Activated naive CD8-positive, alpha-beta T cell treated with anti-CD3 and anti-CD28 coated beads, Interleukin-2, amount 50 U/mL, for 24 hours (primary cell): ENCODE measurements at regions not wholly inside any gene's neighbourhood (a gene's known extent, or its start where the extent isn't known, plus 50 kb on each side); places are given as distances from the start of the nearest gene placed in this dataset.

ENCODE experiments used
- ATAC-seq: fragments of 150-1000 bp; cut with Tn5 transposase; one replicate; pipeline ENCODE4 v1.10.0; 2021
- DNase-seq: peaks from one replicate; pipeline ENCODE4 v3.0.0; 2021
- H3K27ac Mint-ChIP-seq: one replicate; pipeline ENCODE4 v1.8.0; 2021; ENCODE audit warnings: mild to moderate bottlenecking, mixed read lengths
- H3K27me3 Mint-ChIP-seq: one replicate; pipeline ENCODE4 v1.8.0; 2021; ENCODE audit warnings: mixed read lengths
- H3K36me3 Mint-ChIP-seq: one replicate; pipeline ENCODE4 v1.8.0; 2021; ENCODE audit warnings: low read depth, mixed read lengths
- H3K4me1 Mint-ChIP-seq: one replicate; pipeline ENCODE4 v1.8.0; 2021; ENCODE audit warnings: mixed read lengths
- H3K4me3 Mint-ChIP-seq: one replicate; pipeline ENCODE4 v1.8.0; 2021; ENCODE audit warnings: mild to moderate bottlenecking, moderate library complexity, mixed read lengths
- H3K9me3 Mint-ChIP-seq: one replicate; pipeline ENCODE4 v1.8.0; 2021; ENCODE audit warnings: mixed read lengths

- no peak overlapping the region for H3K27ac Mint-ChIP-seq
- ATAC-seq (no peak), DNase-seq (no peak)
- H3K36me3 Mint-ChIP-seq: no peaks in the 10 kb centered on the region
- H3K27me3 Mint-ChIP-seq: peaks cover 7% of the 10 kb centered on the region
- no peak overlapping the region for H3K4me3 Mint-ChIP-seq
- no peaks in the 10 kb centered on the region for H3K4me1 Mint-ChIP-seq
- no peaks in the 10 kb centered on the region for H3K9me3 Mint-ChIP-seq
These were observed 327.0 kb upstream of the NOCT start for GRCh38 chr4:138688408-138689085.

- no peak overlapping the region for H3K27ac Mint-ChIP-seq
- no peaks in the 10 kb centered on the region for H3K9me3 Mint-ChIP-seq
- H3K4me3 Mint-ChIP-seq: no peak overlapping the region
- H3K36me3 Mint-ChIP-seq: no peaks in the 10 kb centered on the region
- peaks cover 18% of the 10 kb centered on the region for H3K27me3 Mint-ChIP-seq
- DNase-seq (no peak), ATAC-seq (no peak)
- H3K4me1 Mint-ChIP-seq: no peaks in the 10 kb centered on the region
These were observed 329.3 kb upstream of the NOCT start for GRCh38 chr4:138686106-138686835.

GRCh38 chr4:138685316-138685715, 330.3 kb upstream of the NOCT start:
- no peaks in the 10 kb centered on the region for H3K36me3 Mint-ChIP-seq
- no peaks in the 10 kb centered on the region for H3K9me3 Mint-ChIP-seq
- no peaks in the 10 kb centered on the region for H3K4me1 Mint-ChIP-seq
- no peak overlapping the region for H3K4me3 Mint-ChIP-seq
- no peak for DNase-seq
- H3K27me3 Mint-ChIP-seq: peaks cover 22% of the 10 kb centered on the region
- H3K27ac Mint-ChIP-seq: no peak overlapping the region
- no peak for ATAC-seq

GRCh38 chr4:138680989-138681604, 334.5 kb upstream of the NOCT start:
- Mint-ChIP-seq H3K9me3 (no peaks in the 10 kb centered on the region), H3K27ac (no peak overlapping the region), H3K4me1 (no peaks in the 10 kb centered on the region), H3K27me3 (peaks cover 18% of the 10 kb centered on the region), H3K36me3 (no peaks in the 10 kb centered on the region), H3K4me3 (no peak overlapping the region)
- DNase-seq: peak; percentile 79
- ATAC-seq: no peak

GRCh38 chr4:138680256-138680655, 335.3 kb upstream of the NOCT start:
- ATAC-seq (no peak), DNase-seq (no peak)
- Mint-ChIP-seq H3K36me3 (no peaks in the 10 kb centered on the region), H3K4me1 (no peaks in the 10 kb centered on the region), H3K9me3 (no peaks in the 10 kb centered on the region), H3K4me3 (no peak overlapping the region), H3K27me3 (peaks cover 18% of the 10 kb centered on the region), H3K27ac (no peak overlapping the region)

GRCh38 chr4:138678985-138679746, 336.4 kb upstream of the NOCT start:
- Mint-ChIP-seq H3K4me3 (no peak overlapping the region), H3K27ac (no peak overlapping the region)
- ATAC-seq: no peak

GRCh38 chr4:138677748-138678147, 337.8 kb upstream of the NOCT start:
- peaks cover 14% of the 10 kb centered on the region for H3K27me3 Mint-ChIP-seq
- H3K9me3 Mint-ChIP-seq: no peaks in the 10 kb centered on the region
- H3K4me3 Mint-ChIP-seq: no peak overlapping the region
- ATAC-seq: no peak
- H3K36me3 Mint-ChIP-seq: no peaks in the 10 kb centered on the region
- no peak for DNase-seq
- H3K4me1 Mint-ChIP-seq: no peaks in the 10 kb centered on the region
- H3K27ac Mint-ChIP-seq: no peak overlapping the region

More at GRCh38 chr4:138678985-138679746, 336.4 kb upstream of the NOCT start:
- Mint-ChIP-seq H3K27me3 (peaks cover 18% of the 10 kb centered on the region), H3K9me3 (no peaks in the 10 kb centered on the region), H3K4me1 (no peaks in the 10 kb centered on the region), H3K36me3 (no peaks in the 10 kb centered on the region)
- DNase-seq: no peak

- H3K27me3 Mint-ChIP-seq: peaks cover 9% of the 10 kb centered on the region
- H3K27ac Mint-ChIP-seq: no peak overlapping the region
- no peaks in the 10 kb centered on the region for H3K4me1 Mint-ChIP-seq
- no peak for ATAC-seq
- H3K36me3 Mint-ChIP-seq: no peaks in the 10 kb centered on the region
- no peak for DNase-seq
- H3K9me3 Mint-ChIP-seq: no peaks in the 10 kb centered on the region
- no peak overlapping the region for H3K4me3 Mint-ChIP-seq
These were observed 338.4 kb upstream of the NOCT start for GRCh38 chr4:138677212-138677611.

- no peak overlapping the region for H3K4me3 Mint-ChIP-seq
- H3K36me3 Mint-ChIP-seq: no peaks in the 10 kb centered on the region
- peaks cover 3% of the 10 kb centered on the region for H3K27me3 Mint-ChIP-seq
- H3K9me3 Mint-ChIP-seq: no peaks in the 10 kb centered on the region
- no peak for ATAC-seq
- no peak overlapping the region for H3K27ac Mint-ChIP-seq
- H3K4me1 Mint-ChIP-seq: no peaks in the 10 kb centered on the region
- DNase-seq: no peak
These were observed 339.9 kb upstream of the NOCT start for GRCh38 chr4:138675685-138676084.

GRCh38 chr4:138674209-138674608, 341.4 kb upstream of the NOCT start:
- Mint-ChIP-seq H3K27me3 (peaks cover 3% of the 10 kb centered on the region), H3K36me3 (no peaks in the 10 kb centered on the region), H3K27ac (no peak overlapping the region)

GRCh38 chr4:138673053-138673452, 342.5 kb upstream of the NOCT start:
- no peak for ATAC-seq
- no peak for DNase-seq
- no peaks in the 10 kb centered on the region for H3K36me3 Mint-ChIP-seq
- H3K4me3 Mint-ChIP-seq: no peak overlapping the region
- peaks cover 3% of the 10 kb centered on the region for H3K27me3 Mint-ChIP-seq
- H3K9me3 Mint-ChIP-seq: no peaks in the 10 kb centered on the region
- H3K27ac Mint-ChIP-seq: no peak overlapping the region
- H3K4me1 Mint-ChIP-seq: no peaks in the 10 kb centered on the region

More at GRCh38 chr4:138674209-138674608, 341.4 kb upstream of the NOCT start:
- H3K4me3 Mint-ChIP-seq: no peak overlapping the region
- ATAC-seq (no peak), DNase-seq (no peak)
- no peaks in the 10 kb centered on the region for H3K4me1 Mint-ChIP-seq
- no peaks in the 10 kb centered on the region for H3K9me3 Mint-ChIP-seq

GRCh38 chr4:138672393-138672976, 343.1 kb upstream of the NOCT start:
- Mint-ChIP-seq H3K4me3 (no peak overlapping the region), H3K36me3 (no peaks in the 10 kb centered on the region), H3K27me3 (peaks cover under 1% of the 10 kb centered on the region), H3K27ac (no peak overlapping the region), H3K4me1 (no peaks in the 10 kb centered on the region), H3K9me3 (no peaks in the 10 kb centered on the region)
- no peak for ATAC-seq
- no peak for DNase-seq

GRCh38 chr4:138671606-138672084, 343.9 kb upstream of the NOCT start:
- Mint-ChIP-seq H3K27ac (no peak overlapping the region), H3K27me3 (no peaks in the 10 kb centered on the region), H3K36me3 (no peaks in the 10 kb centered on the region), H3K4me3 (no peak overlapping the region), H3K4me1 (no peaks in the 10 kb centered on the region), H3K9me3 (no peaks in the 10 kb centered on the region)
- ATAC-seq: no peak
- no peak for DNase-seq

- ATAC-seq (no peak), DNase-seq (no peak)
- Mint-ChIP-seq H3K4me3 (no peak overlapping the region), H3K9me3 (no peaks in the 10 kb centered on the region), H3K27me3 (no peaks in the 10 kb centered on the region), H3K27ac (no peak overlapping the region), H3K4me1 (no peaks in the 10 kb centered on the region), H3K36me3 (no peaks in the 10 kb centered on the region)
These were observed 344.5 kb upstream of the NOCT start for GRCh38 chr4:138671106-138671505.
